ENCODE measurements at regions not wholly inside any gene's neighbourhood (a gene's known extent, or its start where the extent isn't known, plus 50 kb on each side); places are given as distances from the start of the nearest gene placed in this dataset.
A peak's percentile ranks its signal among the peaks of the same experiment; 100 is the strongest.

- no peak overlapping the region for H2AK5ac ChIP-seq (ENCODE audit: low read depth, low read length)
- H4K91ac ChIP-seq (ENCODE audit: insufficient read depth, low read depth, low read length) = no peak overlapping the region
- H2BK120ac ChIP-seq (ENCODE audit: low read depth, low read length) = no peak overlapping the region
- ChIA-PET POLR2A (ENCODE audit: unreplicated experiment) (no interaction called here), CTCF (no interaction called here)
- no peak for TF ChIP-seq POLR2A (IDR thresholded peaks at IDR 0.05; ENCODE audit: low read depth, low read length)
- no peak for TF ChIP-seq MAZ (IDR thresholded peaks at IDR 0.05; ENCODE audit: borderline replicate concordance, low read depth, low read length)
- TF ChIP-seq CTCF (conservative IDR thresholded peaks at IDR 0.05; ENCODE audit: low read depth, low read length) = no peak
- no peak for TF ChIP-seq BHLHE40 (IDR thresholded peaks at IDR 0.05; ENCODE audit: low read depth, low read length)
- no peak for TF ChIP-seq RAD21 (IDR thresholded peaks at IDR 0.05; ENCODE audit: low read length)
- TF ChIP-seq, protein P1, sequence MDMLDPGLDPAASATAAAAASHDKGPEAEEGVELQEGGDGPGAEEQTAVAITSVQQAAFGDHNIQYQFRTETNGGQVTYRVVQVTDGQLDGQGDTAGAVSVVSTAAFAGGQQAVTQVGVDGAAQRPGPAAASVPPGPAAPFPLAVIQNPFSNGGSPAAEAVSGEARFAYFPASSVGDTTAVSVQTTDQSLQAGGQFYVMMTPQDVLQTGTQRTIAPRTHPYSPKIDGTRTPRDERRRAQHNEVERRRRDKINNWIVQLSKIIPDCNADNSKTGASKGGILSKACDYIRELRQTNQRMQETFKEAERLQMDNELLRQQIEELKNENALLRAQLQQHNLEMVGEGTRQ (IDR thresholded peaks at IDR 0.05; ENCODE audit: low read depth, low read length) = no peak
- no peak for TF ChIP-seq RCOR1 (IDR thresholded peaks at IDR 0.05; ENCODE audit: insufficient replicate concordance, low read length)
- TF ChIP-seq CEBPB (IDR thresholded peaks at IDR 0.05; ENCODE audit: low read depth, low read length) = no peak
- TF ChIP-seq RFX5 (IDR thresholded peaks at IDR 0.05; ENCODE audit: low read depth, low read length) = no peak
- TF ChIP-seq ELK1 (IDR thresholded peaks at IDR 0.05; ENCODE audit: borderline replicate concordance, low read depth, low read length) = no peak
- TF ChIP-seq SMC3 (IDR thresholded peaks at IDR 0.05; ENCODE audit: low read depth, low read length) = no peak
- no peak for TF ChIP-seq FOS (IDR thresholded peaks at IDR 0.05; ENCODE audit: low read depth, low read length)
- no peak for TF ChIP-seq CHD1 (IDR thresholded peaks at IDR 0.05; ENCODE audit: low read depth, low read length)
- no peak overlapping the region for H4K8ac ChIP-seq (ENCODE audit: low read depth in 2 of 2, low read length in 2 of 2)
- dilution Hi-C loops (cut with HindIII; ENCODE audit: low sequenced_read_pairs, unreplicated experiment) (no loop called here), in situ Hi-C loops (cut with MboI; ENCODE audit: low sequenced_read_pairs) (no loop called here), intact Hi-C loops (cut with micrococcal nuclease) (no loop called here)
- H3K9me3 ChIP-seq (ENCODE audit: control insufficient read depth, insufficient read depth, low read length) = no peaks in the 10 kb centered on the region
- no peak overlapping the region for H3K9ac ChIP-seq (ENCODE audit: low read depth, low read length)
- H2AK9ac ChIP-seq (replicated peaks; ENCODE audit: low read depth, low read length, poor library complexity) = no peak overlapping the region
- H3K18ac ChIP-seq (ENCODE audit: low read depth, low read length) = no peak overlapping the region
- no peak overlapping the region for H4K5ac ChIP-seq (ENCODE audit: low read depth, low read length)
- no peak overlapping the region for H2BK20ac ChIP-seq (ENCODE audit: low read depth, low read length)
- no peak overlapping the region for H3K27ac ChIP-seq (ENCODE audit: insufficient read depth, low read length)
- no peak overlapping the region for H3K4ac ChIP-seq (ENCODE audit: low read depth, low read length)
- BruUV-seq (replicated peaks) = no TSS peak
- H3K4me2 ChIP-seq (ENCODE audit: low read depth, low read length) = no peak overlapping the region
- peaks cover 1% of the 10 kb centered on the region; the same call in 1 of the 2 replicates for H3K9me1 ChIP-seq (ENCODE audit: insufficient read depth, low read length)
- no peak overlapping the region for H2BK5ac ChIP-seq (ENCODE audit: low read depth, low read length, poor library complexity, severe bottlenecking)
- no peak overlapping the region for H3K56ac ChIP-seq (ENCODE audit: extremely low read depth, insufficient read depth, low read length)
- no peaks in the 10 kb centered on the region for H3K36me3 ChIP-seq (ENCODE audit: control insufficient read depth, insufficient read depth, low read length)
- H2BK15ac ChIP-seq (ENCODE audit: low read depth, low read length) = no peak overlapping the region
- H3K23ac ChIP-seq (ENCODE audit: low read depth, low read length) = no peak overlapping the region
- H3K4me1 ChIP-seq (ENCODE audit: control insufficient read depth, insufficient read depth, low read length) = peaks cover 1% of the 10 kb centered on the region; the same call in 1 of the 2 replicates
- H3K79me1 ChIP-seq (ENCODE audit: low read depth in 1 of 2, low read length in 2 of 2) = no peaks in the 10 kb centered on the region
- H4K20me1 ChIP-seq (ENCODE audit: insufficient read depth, low read length) = no peaks in the 10 kb centered on the region
- H3K27me3 ChIP-seq (ENCODE audit: control insufficient read depth, insufficient read depth, low read length) = no peaks in the 10 kb centered on the region; the same call in 1 of the 2 replicates
- H2AFZ ChIP-seq (replicated peaks; ENCODE audit: low read length, poor library complexity) = no peak overlapping the region
- ATAC-seq (ENCODE audit: low read depth) = no peak; the same call in 1 of the 2 replicates
- DNase-seq = peak; percentile 15
- no peak overlapping the region for H3K14ac ChIP-seq (replicated peaks; ENCODE audit: low read depth, low read length)
- H3K4me3 ChIP-seq (ENCODE audit: insufficient read depth, low read depth, low read length) = no peak overlapping the region
Measured at GRCh38 chr4:11735651-11736050, 307.0 kb upstream of the HS3ST1 start.
